Endothelial cell of umbilical vein (primary cell): ENCODE measurements at regions not wholly inside any gene's neighbourhood (a gene's known extent, or its start where the extent isn't known, plus 50 kb on each side); places are given as distances from the start of the nearest gene placed in this dataset.

Experiments used
- BruUV-seq: library from RNA; stranded (reverse); fragments of 400-500 nt; replicated peaks from 2 replicates; lab custom pipeline; 2021; lab: Mats Ljungman, UMichigan
- CTCF ChIA-PET: fragments of 300-600, 350-600 bp; sonication (Branson Sonifier 250); formaldehyde crosslinking; loops from one replicate; lab custom pipeline; 2021; ENCODE audit warnings: antibody characterized with exemption, inconsistent platforms; lab: Charles Lee
- POLR2A ChIA-PET: fragments of 300-600, 350-600 bp; sonication (Branson Sonifier 250); formaldehyde crosslinking; loops from one replicate; lab custom pipeline; 2021; ENCODE audit warnings: antibody characterized with exemption, inconsistent platforms; lab: Charles Lee
- DNase-seq: peaks from one replicate; pipeline ENCODE4 v3.0.0-alpha.2; 2011; ENCODE audit warnings: low read depth, low spot score
- FAIRE-seq: peaks from 2 replicates; lab custom pipeline; 2011; peaks lifted over from hg19 to GRCh38; lab: Jason Lieb, UNC
- H2AFZ ChIP-seq: 2 replicates; pipeline ENCODE4 v1.6.0; 2012; ENCODE audit warnings: low read depth, low read length, control low read depth, inconsistent platforms
- H3K27ac ChIP-seq: 2 replicates; pipeline ENCODE4 v1.5.1; 2011; ENCODE audit warnings: low read depth, mild to moderate bottlenecking, control low read depth, low read length, moderate library complexity; ENCODE audit not compliant: insufficient read depth
- H3K27me3 ChIP-seq, 2 experiments: 2 replicates each; pipeline versions ENCODE4 v1.6.0 to v1.6.1; 2011; ENCODE audit warnings: low read length in 2 of 2, mixed read lengths in 1 of 2; ENCODE audit not compliant: control insufficient read depth in 2 of 2, insufficient read depth in 2 of 2
- H3K36me3 ChIP-seq, 2 experiments: 2 replicates in 1 of 2; 3 replicates in 1 of 2; pipeline ENCODE4 v1.5.1; 2011; ENCODE audit warnings: low read length in 2 of 2, mild to moderate bottlenecking in 1 of 2, moderate library complexity in 1 of 2; ENCODE audit not compliant: control insufficient read depth in 2 of 2, insufficient read depth in 2 of 2; ENCODE audit errors: extremely low read depth in 1 of 2
- H3K4me1 ChIP-seq: 3 replicates; pipeline ENCODE4 v1.5.1; 2011; ENCODE audit warnings: mild to moderate bottlenecking, low read length; ENCODE audit not compliant: control insufficient read depth, insufficient read depth; ENCODE audit errors: extremely low read depth
- H3K4me2 ChIP-seq: 2 replicates; pipeline ENCODE4 v1.6.1; 2011; ENCODE audit warnings: low read length, control low read depth, mixed read lengths; ENCODE audit not compliant: insufficient read depth
- H3K4me3 ChIP-seq, 3 experiments: fragments of 200-600 bp in 1 of 3; sonication (generic), shearing (Covaris generic) in 1 of 3; replicated peaks in 1 of 3; 2 replicates each; pipeline ENCODE4 v1.5.1; 2011 to 2016; ENCODE audit warnings: control low read depth in 3 of 3, low read length in 3 of 3, mild to moderate bottlenecking in 2 of 3, inconsistent platforms in 1 of 3, low read depth in 1 of 3, moderate library complexity in 1 of 3; ENCODE audit not compliant: insufficient read depth in 1 of 3
- H3K79me2 ChIP-seq: 2 replicates; pipeline ENCODE4 v1.6.0; 2012; ENCODE audit warnings: low read length, inconsistent platforms; ENCODE audit not compliant: control insufficient read depth, insufficient read depth
- H3K9ac ChIP-seq: replicated peaks from 2 replicates; pipeline ENCODE3; 2011; ENCODE audit warnings: low read length, control low read depth; ENCODE audit not compliant: insufficient read depth; ENCODE audit errors: extremely low read depth
- H3K9me1 ChIP-seq: replicated peaks from 3 replicates; pipeline ENCODE4 v1.6.0; 2011; ENCODE audit warnings: mild to moderate bottlenecking, low read length; ENCODE audit not compliant: control insufficient read depth, insufficient read depth; ENCODE audit errors: extremely low read depth
- H3K9me3 ChIP-seq: replicated peaks from 2 replicates; pipeline ENCODE4 v1.5.1; 2012; ENCODE audit warnings: low read length, inconsistent platforms; ENCODE audit not compliant: control insufficient read depth, insufficient read depth
- H4K20me1 ChIP-seq: replicated peaks from 2 replicates; pipeline ENCODE3; 2011; ENCODE audit warnings: mild to moderate bottlenecking, low read length; ENCODE audit not compliant: control insufficient read depth, insufficient read depth; ENCODE audit errors: extremely low read depth
- CTCF ChIP-seq, 2 donors: IDR thresholded peaks; 1 replicate in 1 of 2; 2 replicates in 1 of 2; pipeline ENCODE4 v1.5.1; 2011; ENCODE audit warnings: low read length in 2 of 2, mild to moderate bottlenecking in 2 of 2, moderate library complexity in 2 of 2, control low read depth in 1 of 2, inconsistent platforms in 1 of 2, low read depth in 1 of 2; ENCODE audit not compliant: insufficient read depth in 1 of 2; ENCODE audit errors: extremely low read depth in 1 of 2
- EZH2 ChIP-seq: IDR thresholded peaks from 2 replicates; pipeline ENCODE4 v1.6.1; 2012; ENCODE audit warnings: borderline replicate concordance, low read depth, mild to moderate bottlenecking, moderate library complexity, low read length, inconsistent platforms; ENCODE audit not compliant: severe bottlenecking
- FOS ChIP-seq: IDR thresholded peaks from 2 replicates; pipeline ENCODE4 v1.6.1; 2011; ENCODE audit warnings: mild to moderate bottlenecking, low read length, moderate library complexity, borderline replicate concordance; ENCODE audit not compliant: insufficient read depth
- GATA2 ChIP-seq: IDR thresholded peaks from 2 replicates; pipeline ENCODE4 v1.7.0; 2011; ENCODE audit warnings: low read depth, mild to moderate bottlenecking, moderate library complexity, mixed read lengths, low read length; ENCODE audit not compliant: insufficient read length, insufficient read depth
- JUN ChIP-seq: IDR thresholded peaks from 2 replicates; pipeline ENCODE4 v1.6.1; 2011; ENCODE audit warnings: borderline replicate concordance, low read depth; ENCODE audit not compliant: insufficient read length, insufficient read depth
- MAX ChIP-seq: IDR thresholded peaks from 2 replicates; pipeline ENCODE4 v1.6.1; 2011; ENCODE audit not compliant: insufficient read depth, insufficient read length
- MYC ChIP-seq: IDR thresholded peaks from one replicate; pipeline ENCODE4 v1.6.1; 2011; ENCODE audit warnings: mild to moderate bottlenecking, low read depth, low read length
- POLR2A ChIP-seq: IDR thresholded peaks from 2 replicates; pipeline ENCODE4 v1.6.1; 2012; ENCODE audit warnings: low read depth, mild to moderate bottlenecking, control low read depth, low read length
- POLR2AphosphoS5 ChIP-seq: IDR thresholded peaks from 2 replicates; pipeline ENCODE4 v1.6.1; 2012; ENCODE audit warnings: low read depth, mild to moderate bottlenecking, control low read depth, low read length, moderate library complexity; ENCODE audit not compliant: insufficient read depth
- dilution Hi-C: fragments of 300-500 bp; cut with MboI; formaldehyde crosslinking; loops from one replicate; pipeline ENCODE4 v1.15.0; 2019; ENCODE audit warnings: low sequenced_read_pairs; ENCODE audit not compliant: extremely low pct_ligation_motif_present
- intact Hi-C: fragments of 100-400 bp; cut with micrococcal nuclease; formaldehyde crosslinking; loops from one replicate; pipeline ENCODE4 v1.10.0; 2022

- H2AFZ ChIP-seq = no peak overlapping the region
- dilution Hi-C loops (no loop called here), intact Hi-C loops (no loop called here)
- DNase-seq (no peak), FAIRE-seq (no peak)
- no peak overlapping the region for H3K4me3 ChIP-seq
- no peak overlapping the region for H3K27ac ChIP-seq
- no peak overlapping the region for H3K4me2 ChIP-seq
- H3K36me3 ChIP-seq = no peaks in the 10 kb centered on the region
- no peaks in the 10 kb centered on the region for H3K79me2 ChIP-seq
- POLR2A ChIA-PET = no interaction called here
- no peaks in the 10 kb centered on the region for H3K9me3 ChIP-seq
- no peaks in the 10 kb centered on the region for H3K27me3 ChIP-seq
- no TSS peak for BruUV-seq
- no peak overlapping the region for H3K9ac ChIP-seq
- no peaks in the 10 kb centered on the region for H4K20me1 ChIP-seq
- no peaks in the 10 kb centered on the region for H3K4me1 ChIP-seq
- H3K9me1 ChIP-seq = no peaks in the 10 kb centered on the region
- CTCF ChIA-PET = interaction anchor here (1.5 kb wide), 1 partner anchor 607 kb away, joined by 5 read pairs; no protein-coding TSS in a partner anchor
- TF ChIP-seq FOS (no peak), CTCF (IDR thresholded peaks at IDR 0.05; ENCODE audit: extremely low read depth in 1 of 2, insufficient read depth in 1 of 2, low read depth in 1 of 2, low read length in 2 of 2) (no peak), GATA2 (no peak), JUN (no peak), POLR2A (no peak), EZH2 (no peak), MYC (no peak), POLR2AphosphoS5 (no peak), MAX (no peak)
These were observed 419.8 kb downstream of the COG6 start for GRCh38 chr13:40075281-40075680.
